NCI-H526 (cell line): ENCODE measurements at regions not wholly inside any gene's neighbourhood (a gene's known extent, or its start where the extent isn't known, plus 50 kb on each side); places are given as distances from the start of the nearest gene placed in this dataset.

Source experiments
- DNase-seq, 2 experiments: peaks; one replicate each; lab custom pipeline; 2025; lab: John Stamatoyannopoulos, UW

GRCh38 chr7:94054130-94054529, 50.0 kb upstream of the BET1 start:
- DNase-seq: peak in 1 of 2 experiments; percentile 31

DNA sequence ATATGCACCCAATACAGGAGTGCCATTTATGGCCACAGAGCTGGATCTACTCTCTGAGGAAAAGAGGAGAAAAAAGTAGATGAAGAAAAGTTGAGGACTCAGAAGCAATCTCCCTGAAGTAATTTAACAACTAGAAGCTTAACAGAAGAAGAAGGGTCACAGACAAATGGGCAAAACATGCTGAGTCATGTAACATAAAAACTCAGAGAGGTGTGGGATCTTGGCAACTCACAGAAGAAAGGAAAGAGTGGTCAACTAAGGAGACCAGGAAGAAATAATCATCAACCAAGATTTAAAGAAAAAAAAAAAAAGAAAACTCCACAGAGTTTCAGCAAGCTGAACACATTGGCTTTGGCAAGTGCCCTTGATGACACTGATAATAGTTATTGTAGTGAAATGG, 51.8 kb upstream of the BET1 start:
- no peak for DNase-seq

GRCh38 chr7:94056796-94057207, 52.6 kb upstream of the BET1 start:
- no peak for DNase-seq

DNA sequence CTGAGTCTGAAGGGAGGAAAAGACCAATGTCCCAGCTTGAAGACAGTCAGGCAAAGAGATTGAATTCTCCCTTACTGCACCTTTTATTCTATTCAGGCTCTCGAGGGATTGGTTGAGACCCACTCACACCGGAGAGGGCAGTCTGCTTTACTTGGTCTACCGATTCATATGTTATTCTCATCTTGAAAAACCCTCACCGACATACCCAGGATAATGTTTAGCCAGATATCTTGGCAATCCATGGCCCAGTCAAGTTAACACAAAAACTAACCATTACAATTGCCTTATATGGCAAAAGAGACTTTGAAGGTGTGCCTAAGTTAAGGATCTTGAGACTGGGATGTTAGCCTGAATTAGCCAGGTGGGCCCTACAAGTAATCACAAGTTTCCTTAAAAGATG, 53.8 kb upstream of the BET1 start:
- DNase-seq: no peak

DNA sequence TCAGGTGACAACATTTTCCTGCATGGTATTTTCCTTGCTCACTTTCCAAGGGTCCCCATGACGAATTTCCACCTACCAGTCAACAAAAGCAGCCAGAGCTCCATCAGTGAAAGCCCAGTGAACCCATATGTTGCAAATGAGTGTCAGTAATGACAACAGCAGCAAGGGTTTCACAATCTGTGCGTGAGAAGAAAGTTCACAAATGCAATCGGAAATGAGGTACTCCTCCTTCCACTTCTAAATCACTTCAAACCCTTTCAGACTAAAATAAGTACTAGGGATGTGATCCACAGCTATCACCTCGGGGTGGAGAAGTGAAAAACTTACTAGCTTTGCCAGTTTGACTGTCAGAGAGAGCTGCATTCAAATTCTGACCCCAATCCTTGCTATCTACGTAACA, 55.6 kb upstream of the BET1 start:
- DNase-seq: no peak

- no peak for DNase-seq
These were observed 56.6 kb upstream of the BET1 start for GRCh38 chr7:94060752-94061151.

- DNase-seq: no peak
These were observed 57.2 kb upstream of the BET1 start for GRCh38 chr7:94061326-94061725.

DNA sequence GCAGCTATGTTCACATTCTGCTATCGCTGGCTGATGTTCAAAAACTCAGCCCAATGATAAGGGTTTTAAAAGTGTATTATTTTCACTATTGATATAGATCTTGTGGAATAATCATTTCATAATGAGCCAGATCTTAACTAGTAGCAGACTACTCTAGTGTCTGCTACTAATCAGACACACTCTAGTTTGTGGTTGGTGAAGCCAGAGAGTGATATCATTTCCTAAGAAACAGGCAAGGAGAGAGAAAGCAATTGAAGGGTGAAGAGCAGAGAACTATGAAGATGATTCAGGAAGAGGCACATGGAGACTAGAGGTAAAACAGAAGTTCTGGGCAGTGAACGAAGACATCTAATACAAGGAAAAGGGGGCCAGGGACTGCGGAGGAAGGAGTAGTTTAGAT, 58.2 kb upstream of the BET1 start:
- DNase-seq: no peak

- DNase-seq: peak in 1 of 2 experiments; percentile 8
These were observed 60.5 kb upstream of the BET1 start for GRCh38 chr7:94064541-94065191.

- DNase-seq: no peak
These were observed 62.9 kb upstream of the BET1 start for GRCh38 chr7:94067047-94067446.

GRCh38 chr7:94067506-94067905, 63.4 kb upstream of the BET1 start:
- DNase-seq: no peak

- no peak for DNase-seq
These were observed 65.1 kb upstream of the BET1 start for GRCh38 chr7:94069162-94069739.

- no peak for DNase-seq
These were observed 76.4 kb upstream of the BET1 start for GRCh38 chr7:94080551-94080950.

GRCh38 chr7:94082126-94082525, 78.0 kb upstream of the BET1 start:
- no peak for DNase-seq

DNA sequence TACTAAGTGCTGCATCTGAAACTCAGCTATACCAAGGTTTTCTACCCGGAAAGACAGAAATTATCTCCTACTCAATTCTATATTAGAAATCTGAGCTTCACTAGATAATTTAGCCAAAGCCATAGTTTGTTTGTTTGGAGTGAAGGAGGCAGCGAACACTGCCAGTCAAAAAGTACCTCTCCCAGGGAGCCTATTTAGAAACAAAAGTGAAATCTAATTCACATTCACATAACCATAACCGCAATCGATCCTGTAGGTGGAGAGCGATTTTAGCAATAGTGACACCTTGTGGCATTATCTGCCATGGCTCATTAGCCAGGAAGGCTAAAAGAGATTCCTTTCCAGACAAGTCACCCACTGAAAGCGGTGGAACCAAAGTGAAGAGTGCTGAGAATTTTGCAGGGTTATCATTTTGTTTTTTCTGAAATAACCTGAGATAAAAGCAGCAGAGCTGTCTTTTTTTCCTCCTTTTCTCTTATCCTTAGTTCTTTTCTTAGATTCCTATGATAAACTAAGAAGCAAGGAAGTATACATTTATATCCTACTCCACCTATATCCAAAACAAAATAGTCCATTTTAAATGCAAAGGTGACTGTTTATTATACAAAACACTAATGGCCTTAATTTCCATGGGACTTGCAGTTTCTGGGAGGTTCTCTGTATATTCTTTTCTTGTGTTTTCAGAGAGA, 83.7 kb upstream of the BET1 start:
- DNase-seq: peak; percentile 55 to 86

- no peak for DNase-seq
These were observed 84.4 kb upstream of the BET1 start for GRCh38 chr7:94088560-94088959.

- DNase-seq: no peak
These were observed 85.7 kb upstream of the BET1 start for GRCh38 chr7:94089806-94090205.

- DNase-seq: no peak
These were observed 88.8 kb upstream of the BET1 start for GRCh38 chr7:94092980-94093379.

- DNase-seq: no peak
These were observed 90.1 kb upstream of the BET1 start for GRCh38 chr7:94094298-94094697.

- DNase-seq: peak in 1 of 2 experiments; percentile 7
These were observed 91.3 kb upstream of the BET1 start for GRCh38 chr7:94095316-94096009.

DNA sequence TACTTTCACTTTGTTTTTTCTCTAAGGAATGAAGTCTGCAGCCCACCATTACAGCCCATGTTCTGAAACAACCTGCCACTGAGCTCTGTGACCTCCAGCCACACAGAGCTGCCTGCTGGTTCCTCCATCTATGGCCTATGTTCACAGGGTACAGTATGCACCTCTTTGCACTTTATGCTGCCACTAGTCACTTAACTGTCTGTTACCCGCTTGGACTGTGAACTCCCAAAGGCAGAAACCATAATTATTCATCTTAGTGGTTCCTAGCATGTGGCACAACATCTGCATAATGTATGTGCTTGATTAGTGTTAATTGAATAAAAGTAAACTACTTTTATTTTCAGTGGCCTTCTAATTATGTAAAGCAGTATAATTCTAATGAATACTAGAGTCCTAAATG, 95.5 kb upstream of the BET1 start:
- DNase-seq: no peak

DNA sequence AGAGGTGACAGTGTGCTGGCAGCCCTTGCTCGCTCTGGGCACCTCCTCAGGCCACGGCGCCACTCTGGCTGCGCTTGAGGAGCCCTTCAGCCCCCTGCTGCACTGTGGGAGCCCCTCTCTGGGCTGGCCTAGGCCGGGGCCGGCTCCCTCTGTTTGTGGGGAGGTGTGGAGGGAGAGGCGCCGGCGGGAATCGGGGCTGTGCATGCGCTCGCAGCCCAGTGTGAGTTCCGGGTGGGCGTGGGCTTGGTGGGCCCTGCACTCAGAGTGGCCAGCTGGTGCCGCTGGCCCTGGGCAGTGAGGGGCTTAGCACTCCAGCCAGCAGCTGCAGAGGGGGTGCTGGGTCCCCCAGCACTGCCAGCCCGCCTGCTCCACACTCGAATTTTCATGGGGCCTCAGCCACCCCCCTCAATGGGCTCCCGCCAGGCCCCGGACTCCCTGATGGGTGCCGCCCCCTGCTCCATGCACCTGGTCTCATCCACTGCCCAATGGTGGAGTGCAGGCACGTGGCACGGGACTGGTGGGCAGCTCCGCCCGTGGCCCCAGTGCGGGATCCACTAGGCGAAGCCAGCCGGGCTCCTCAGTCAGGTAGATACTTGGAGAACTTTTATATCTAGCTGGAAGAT, 96.7 kb upstream of the BET1 start:
- no peak for DNase-seq
